Caco-2 (cell line): ENCODE measurements at regions not wholly inside any gene's neighbourhood (a gene's known extent, or its start where the extent isn't known, plus 50 kb on each side); places are given as distances from the start of the nearest gene placed in this dataset.
A peak's percentile ranks its signal among the peaks of the same experiment; 100 is the strongest.

ENCODE experiments used
- BruUV-seq: library from RNA; stranded (reverse); fragments of 400-500 nt; replicated peaks from 2 replicates; lab custom pipeline; 2021; lab: Mats Ljungman, UMichigan
- CTCF ChIA-PET: fragments of 300-600 bp; sonication (Branson Sonifier 250); formaldehyde crosslinking; loops from one replicate; lab custom pipeline; 2022; ENCODE audit warnings: antibody characterized with exemption; lab: Charles Lee
- POLR2A ChIA-PET: fragments of 300-600 bp; sonication (Branson Sonifier 250); formaldehyde crosslinking; loops from one replicate; lab custom pipeline; 2022; ENCODE audit warnings: antibody characterized with exemption; lab: Charles Lee
- DNase-seq, 2 experiments: peaks; one replicate each; pipeline versions ENCODE4 v3.0.0 to v3.0.0-alpha.2; 2020 to 2022
- H3K27me3 ChIP-seq: replicated peaks from 2 replicates; pipeline ENCODE4 v1.6.0; 2011; ENCODE audit warnings: low read length; ENCODE audit not compliant: control insufficient read depth, insufficient read depth
- H3K36me3 ChIP-seq: 2 replicates; pipeline ENCODE4 v1.5.1; 2011; ENCODE audit warnings: low read length; ENCODE audit not compliant: control insufficient read depth, insufficient read depth
- H3K4me1 ChIP-seq: fragments of 250-450 bp; sonication (Bioruptor Pico); 2 replicates; pipeline ENCODE4 v1.5.1; 2020; ENCODE audit warnings: mild to moderate bottlenecking
- H3K4me3 ChIP-seq: 2 replicates; pipeline ENCODE4 v1.5.1; 2011; ENCODE audit warnings: low read depth, mild to moderate bottlenecking, control low read depth, low read length
- H3K9me3 ChIP-seq: fragments of 250-450 bp; sonication (Bioruptor Pico); 2 replicates; pipeline ENCODE4 v1.5.1; 2020; ENCODE audit warnings: mild to moderate bottlenecking, moderate library complexity
- H3K27ac Mint-ChIP-seq: one replicate; pipeline ENCODE4 v1.8.0; 2022; ENCODE audit warnings: mixed read lengths; ENCODE audit not compliant: unreplicated experiment
- H3K27me3 Mint-ChIP-seq: one replicate; pipeline ENCODE4 v1.8.0; 2022; ENCODE audit warnings: mixed read lengths; ENCODE audit not compliant: insufficient read depth, unreplicated experiment
- H3K36me3 Mint-ChIP-seq: one replicate; pipeline ENCODE4 v1.8.0; 2022; ENCODE audit warnings: mild to moderate bottlenecking, mixed read lengths; ENCODE audit not compliant: insufficient read depth, unreplicated experiment
- H3K4me1 Mint-ChIP-seq: one replicate; pipeline ENCODE4 v1.8.0; 2022; ENCODE audit warnings: low read depth, mixed read lengths; ENCODE audit not compliant: unreplicated experiment
- H3K4me3 Mint-ChIP-seq: one replicate; pipeline ENCODE4 v1.8.0; 2022; ENCODE audit warnings: mild to moderate bottlenecking, moderate library complexity, mixed read lengths; ENCODE audit not compliant: unreplicated experiment
- H3K9me3 Mint-ChIP-seq: one replicate; pipeline ENCODE4 v1.8.0; 2022; ENCODE audit warnings: mixed read lengths; ENCODE audit not compliant: unreplicated experiment
- intact Hi-C: fragments of 100-400 bp; cut with micrococcal nuclease; formaldehyde crosslinking; loops from one replicate; pipeline ENCODE4 v1.10.0; 2022; ENCODE audit not compliant: unreplicated experiment
- TF ChIP-seq, protein P1 (sequence below), 2 experiments: fragments of 200-600 bp in 1 of 2; IDR thresholded peaks; 1 replicate in 1 of 2; 2 replicates in 1 of 2; pipeline versions ENCODE4 v1.5.1 to v1.8.0; 2011 to 2022; ENCODE audit warnings: antibody characterized with exemption in 1 of 2, control low read depth in 1 of 2, inconsistent platforms in 1 of 2, low read depth in 1 of 2, low read length in 1 of 2, mild to moderate bottlenecking in 1 of 2, moderate library complexity in 1 of 2; ENCODE audit not compliant: insufficient read depth in 1 of 2, severe bottlenecking in 1 of 2, unreplicated experiment in 1 of 2

DNA sequence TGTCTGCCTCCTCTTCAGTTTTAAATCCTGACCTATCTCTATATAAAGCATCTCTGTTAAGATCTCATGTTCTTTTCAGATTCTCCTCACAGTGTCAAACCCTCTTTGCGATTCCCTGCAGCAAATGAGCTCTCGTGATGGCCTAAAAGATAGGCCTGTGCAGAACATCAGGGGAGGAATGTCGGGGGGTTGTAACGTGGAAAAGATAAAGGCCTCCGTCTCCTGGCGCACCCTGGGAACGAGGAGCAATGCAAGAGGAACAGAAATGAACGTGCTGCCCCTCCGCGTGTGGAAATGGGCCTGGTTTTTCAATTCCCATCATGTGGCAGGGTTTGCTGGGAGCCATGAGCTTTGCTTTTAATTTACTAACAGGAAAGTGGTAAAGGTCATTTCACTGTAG, 285.0 kb upstream of the TPM1 start:
- H3K36me3 ChIP-seq: peaks cover 1% of the 10 kb centered on the region
- no TSS peak for BruUV-seq
- Mint-ChIP-seq H3K4me1 (peaks cover 14% of the 10 kb centered on the region), H3K9me3 (no peaks in the 10 kb centered on the region), H3K27me3 (no peaks in the 10 kb centered on the region), H3K4me3 (no peak overlapping the region), H3K36me3 (peaks cover 77% of the 10 kb centered on the region), H3K27ac (no peak overlapping the region)
- TF ChIP-seq, protein P1, sequence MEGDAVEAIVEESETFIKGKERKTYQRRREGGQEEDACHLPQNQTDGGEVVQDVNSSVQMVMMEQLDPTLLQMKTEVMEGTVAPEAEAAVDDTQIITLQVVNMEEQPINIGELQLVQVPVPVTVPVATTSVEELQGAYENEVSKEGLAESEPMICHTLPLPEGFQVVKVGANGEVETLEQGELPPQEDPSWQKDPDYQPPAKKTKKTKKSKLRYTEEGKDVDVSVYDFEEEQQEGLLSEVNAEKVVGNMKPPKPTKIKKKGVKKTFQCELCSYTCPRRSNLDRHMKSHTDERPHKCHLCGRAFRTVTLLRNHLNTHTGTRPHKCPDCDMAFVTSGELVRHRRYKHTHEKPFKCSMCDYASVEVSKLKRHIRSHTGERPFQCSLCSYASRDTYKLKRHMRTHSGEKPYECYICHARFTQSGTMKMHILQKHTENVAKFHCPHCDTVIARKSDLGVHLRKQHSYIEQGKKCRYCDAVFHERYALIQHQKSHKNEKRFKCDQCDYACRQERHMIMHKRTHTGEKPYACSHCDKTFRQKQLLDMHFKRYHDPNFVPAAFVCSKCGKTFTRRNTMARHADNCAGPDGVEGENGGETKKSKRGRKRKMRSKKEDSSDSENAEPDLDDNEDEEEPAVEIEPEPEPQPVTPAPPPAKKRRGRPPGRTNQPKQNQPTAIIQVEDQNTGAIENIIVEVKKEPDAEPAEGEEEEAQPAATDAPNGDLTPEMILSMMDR (IDR thresholded peaks at IDR 0.05; ENCODE audit: insufficient read depth in 1 of 2, low read depth in 1 of 2, low read length in 1 of 2, severe bottlenecking in 1 of 2, unreplicated experiment in 1 of 2): no peak
- H3K4me1 ChIP-seq: peaks cover 21% of the 10 kb centered on the region
- H3K27me3 ChIP-seq: no peaks in the 10 kb centered on the region
- no peaks in the 10 kb centered on the region for H3K9me3 ChIP-seq
- no peak for DNase-seq
- POLR2A ChIA-PET: no interaction called here
- intact Hi-C loops: no loop called here
- no peak overlapping the region for H3K4me3 ChIP-seq
- CTCF ChIA-PET: interaction anchor here (0.8 kb wide), 1 partner anchor 15 kb away, joined by 3 read pairs; no protein-coding TSS in a partner anchor

DNA sequence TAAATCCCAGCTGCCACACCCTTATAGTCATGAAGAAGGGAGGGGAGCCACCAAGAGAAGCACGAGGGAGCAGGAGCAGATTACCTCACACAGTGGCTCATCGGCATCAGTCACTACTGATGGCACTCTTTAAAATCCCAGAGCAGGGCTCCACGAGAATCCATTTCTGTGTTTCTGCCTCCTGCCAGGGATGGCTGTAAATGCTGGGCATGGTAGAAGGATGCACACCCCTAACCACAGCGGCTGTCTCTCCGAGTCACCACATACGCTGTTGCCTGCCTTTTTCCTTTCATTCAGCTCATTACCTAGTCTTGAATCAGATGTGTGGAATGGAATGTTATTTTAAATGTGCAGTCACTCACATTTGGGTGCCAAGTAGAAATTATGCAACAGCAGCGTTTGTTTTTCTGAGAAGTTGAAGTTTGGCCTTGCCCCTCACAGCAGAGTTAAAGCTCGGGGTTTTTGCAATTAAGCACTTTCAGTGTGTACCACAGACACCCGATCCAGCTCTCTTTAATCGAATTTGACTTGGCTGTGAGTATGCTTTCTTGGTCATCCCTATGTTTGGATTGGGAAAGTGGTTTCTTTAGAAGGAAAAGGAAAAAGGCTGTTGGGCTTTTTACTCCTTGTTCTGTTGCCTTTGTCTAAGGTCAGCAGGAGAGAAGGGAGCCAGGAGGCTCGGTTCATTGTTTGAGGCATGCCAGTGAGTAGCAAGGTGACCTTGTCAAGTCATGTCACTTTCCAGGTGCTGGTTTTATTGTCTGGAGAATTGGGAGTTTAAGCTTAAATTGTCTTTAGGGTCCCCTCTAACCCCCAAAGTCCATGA, 284.2 kb upstream of the TPM1 start:
- ChIA-PET CTCF (interaction anchor here (0.8 kb wide), 1 partner anchor 16 kb away, joined by 3 read pairs; no protein-coding TSS in a partner anchor), POLR2A (no interaction called here)
- no peak for DNase-seq
- H3K36me3 ChIP-seq: peaks cover 1% of the 10 kb centered on the region
- peaks cover 21% of the 10 kb centered on the region for H3K4me1 ChIP-seq
- no TSS peak for BruUV-seq
- TF ChIP-seq, protein P1 (IDR thresholded peaks at IDR 0.05; ENCODE audit: insufficient read depth in 1 of 2, low read depth in 1 of 2, low read length in 1 of 2, severe bottlenecking in 1 of 2, unreplicated experiment in 1 of 2): no peak
- Mint-ChIP-seq H3K27ac (no peak overlapping the region), H3K36me3 (peaks cover 74% of the 10 kb centered on the region), H3K4me1 (peaks cover 14% of the 10 kb centered on the region), H3K4me3 (no peak overlapping the region), H3K9me3 (no peaks in the 10 kb centered on the region), H3K27me3 (no peaks in the 10 kb centered on the region)
- intact Hi-C loops: no loop called here
- H3K4me3 ChIP-seq: no peak overlapping the region
- no peaks in the 10 kb centered on the region for H3K9me3 ChIP-seq
- H3K27me3 ChIP-seq: no peaks in the 10 kb centered on the region

DNA sequence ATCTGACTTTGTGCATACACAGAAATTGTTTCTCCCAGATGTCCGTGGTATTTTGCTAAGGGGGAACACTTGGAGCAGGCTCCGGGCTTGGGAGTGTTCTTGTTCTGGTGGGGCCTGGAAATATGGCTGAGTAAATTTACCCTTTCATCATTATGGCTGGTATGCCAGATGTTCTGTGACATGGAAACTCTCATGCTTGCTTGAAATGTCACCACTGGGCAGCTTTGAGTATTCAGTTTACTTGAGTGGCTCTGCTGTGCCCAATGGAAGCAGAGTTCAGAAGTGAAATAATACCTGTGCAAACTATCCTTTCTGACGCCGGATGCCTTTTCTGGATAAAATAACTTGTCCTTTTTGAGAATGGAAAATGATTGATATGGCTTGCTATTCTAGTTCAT, 283.6 kb upstream of the TPM1 start:
- ChIA-PET CTCF (no interaction called here), POLR2A (no interaction called here)
- Histone ChIP-seq H3K4me1 (peaks cover 21% of the 10 kb centered on the region), H3K9me3 (no peaks in the 10 kb centered on the region), H3K36me3 (no peaks in the 10 kb centered on the region; the same call in 1 of the 2 replicates), H3K4me3 (no peak overlapping the region), H3K27me3 (no peaks in the 10 kb centered on the region)
- H3K4me1 Mint-ChIP-seq: peaks cover 14% of the 10 kb centered on the region
- H3K9me3 Mint-ChIP-seq: no peaks in the 10 kb centered on the region
- no peaks in the 10 kb centered on the region for H3K27me3 Mint-ChIP-seq
- peaks cover 78% of the 10 kb centered on the region for H3K36me3 Mint-ChIP-seq
- TF ChIP-seq, protein P1 (IDR thresholded peaks at IDR 0.05; ENCODE audit: insufficient read depth in 1 of 2, low read depth in 1 of 2, low read length in 1 of 2, severe bottlenecking in 1 of 2, unreplicated experiment in 1 of 2): no peak
- no TSS peak for BruUV-seq
- no peak for DNase-seq
- peak overlapping the region; percentile 63 for H3K27ac Mint-ChIP-seq
- intact Hi-C loops: no loop called here
- H3K4me3 Mint-ChIP-seq: no peak overlapping the region
